Peyer's patch (tissue), 4 donors: ENCODE measurements at regions not wholly inside any gene's neighbourhood (a gene's known extent, or its start where the extent isn't known, plus 50 kb on each side); places are given as distances from the start of the nearest gene placed in this dataset.

Experiments
- CTCF ChIP-seq, 6 experiments: fragments of 450-650 bp in 4 of 6; fragments of 200-600 bp in 2 of 6; sonication (generic) in 1 of 6; IDR thresholded peaks; one replicate each; pipeline ENCODE4 v1.5.1; 2017 to 2019; ENCODE audit warnings: antibody characterized with exemption in 6 of 6, mild to moderate bottlenecking in 3 of 6, moderate library complexity in 1 of 6
- POLR2A ChIP-seq, 2 donors: fragments of 450-650 bp; IDR thresholded peaks; one replicate each; pipeline ENCODE4 v1.5.1; 2017; ENCODE audit warnings: antibody characterized with exemption in 2 of 2, mild to moderate bottlenecking in 2 of 2, moderate library complexity in 2 of 2

- TF ChIP-seq CTCF (IDR thresholded peaks at IDR 0.05): no peak
- no peak for TF ChIP-seq POLR2A (IDR thresholded peaks at IDR 0.05)
Measured at GRCh38 chr13:66111628-66112027, 1118.5 kb downstream of the PCDH9 start.
